GM21447 (cell line): ENCODE measurements at regions not wholly inside any gene's neighbourhood (a gene's known extent, or its start where the extent isn't known, plus 50 kb on each side); places are given as distances from the start of the nearest gene placed in this dataset.
"Not testable (repeated sequence)": the region's sequence is repeated elsewhere in the genome, so short reads cannot be mapped to it uniquely, and the experiment has no call there.

ENCODE experiments used
- ATAC-seq: cut with Tn5 transposase; IDR thresholded peaks from one replicate; pipeline ENCODE4 v1.9.1; 2021; ENCODE audit not compliant: unreplicated experiment

- ATAC-seq: no peak
Measured at GRCh38 chr4:132344924-132345828, 803.9 kb upstream of the PCDH10 start.

- no peak for ATAC-seq
Measured at GRCh38 chr4:132346016-132346415, 803.1 kb upstream of the PCDH10 start.

- not testable (repeated sequence) for ATAC-seq
Measured at GRCh38 chr4:132351606-132352005, 797.5 kb upstream of the PCDH10 start.

GRCh38 chr4:132382243-132382642 is 766.9 kb upstream of the PCDH10 start:
- ATAC-seq: no peak

GRCh38 chr4:132383571-132384199 is 765.4 kb upstream of the PCDH10 start:
- ATAC-seq: no peak

- no peak for ATAC-seq
Measured at GRCh38 chr4:132384709-132385108, 764.4 kb upstream of the PCDH10 start.

- no peak for ATAC-seq
Measured at GRCh38 chr4:132386130-132386529, 763.0 kb upstream of the PCDH10 start.

- no peak for ATAC-seq
Measured at GRCh38 chr4:132387060-132387459, 762.0 kb upstream of the PCDH10 start.

- no peak for ATAC-seq
Measured at GRCh38 chr4:132395561-132395960, 753.5 kb upstream of the PCDH10 start.

GRCh38 chr4:132396636-132397035 is 752.5 kb upstream of the PCDH10 start:
- no peak for ATAC-seq

GRCh38 chr4:132417220-132417619 is 731.9 kb upstream of the PCDH10 start:
- ATAC-seq: no peak

- ATAC-seq: no peak
Measured at GRCh38 chr4:132427125-132427524, 722.0 kb upstream of the PCDH10 start.

- no peak for ATAC-seq
Measured at GRCh38 chr4:132437117-132437516, 712.0 kb upstream of the PCDH10 start.

GRCh38 chr4:132445386-132445785 is 703.7 kb upstream of the PCDH10 start:
- ATAC-seq: no peak

GRCh38 chr4:132457987-132458386 is 691.1 kb upstream of the PCDH10 start:
- not testable (repeated sequence) for ATAC-seq

- no peak for ATAC-seq
Measured at GRCh38 chr4:132479543-132479942, 669.6 kb upstream of the PCDH10 start.

GRCh38 chr4:132488555-132488954 is 660.5 kb upstream of the PCDH10 start:
- no peak for ATAC-seq

- no peak for ATAC-seq
Measured at GRCh38 chr4:132493476-132493875, 655.6 kb upstream of the PCDH10 start.

- not testable (repeated sequence) for ATAC-seq
Measured at GRCh38 chr4:132495267-132495812, 653.8 kb upstream of the PCDH10 start.

GRCh38 chr4:132498215-132498614 is 650.9 kb upstream of the PCDH10 start:
- no peak for ATAC-seq

GRCh38 chr4:132502096-132502552 is 647.0 kb upstream of the PCDH10 start:
- ATAC-seq: no peak

GRCh38 chr4:132504438-132504837 is 644.7 kb upstream of the PCDH10 start:
- no peak for ATAC-seq
